ENCODE measurements at regions not wholly inside any gene's neighbourhood (a gene's known extent, or its start where the extent isn't known, plus 50 kb on each side); places are given as distances from the start of the nearest gene placed in this dataset.

GRCh38 chr4:27149541-27150212 is 289.0 kb downstream of the STIM2 start:
- no peak overlapping the region for H3K27ac ChIP-seq (ENCODE audit: low read depth in 1 of 3, low read length in 2 of 3)
- DNase-seq (no peak), FAIRE-seq (no peak)
- no peaks in the 10 kb centered on the region for H3K9me3 ChIP-seq (ENCODE audit: control insufficient read depth in 2 of 2, insufficient read depth in 1 of 2, low read depth in 1 of 2, low read length in 1 of 2)
- H3K36me3 ChIP-seq (ENCODE audit: control insufficient read depth in 3 of 3, insufficient read depth in 2 of 3, low read depth in 1 of 3, low read length in 3 of 3), result no peaks in the 10 kb centered on the region
- no peaks in the 10 kb centered on the region for H3K4me1 ChIP-seq (ENCODE audit: control insufficient read depth in 3 of 3, insufficient read depth in 2 of 3, low read depth in 1 of 3, low read length in 2 of 3)
- peaks cover 0 to 1% (median 0%) of the 10 kb centered on the region in 3 donors for H3K27me3 ChIP-seq (ENCODE audit: control insufficient read depth in 3 of 3, insufficient read depth in 3 of 3, low read length in 3 of 3)
- H3K4me3 ChIP-seq (ENCODE audit: low read depth in 1 of 3, low read length in 3 of 3), result no peak overlapping the region
- WGBS, 3 donors, result 64 to 92% (median 79%) methylated on average over 2 of the region's 2 CpGs

- Histone ChIP-seq H3K4me3 (ENCODE audit: low read depth in 1 of 3, low read length in 3 of 3) (no peak overlapping the region), H3K27ac (ENCODE audit: low read depth in 1 of 3, low read length in 2 of 3) (no peak overlapping the region), H3K9me3 (ENCODE audit: control insufficient read depth in 2 of 2, insufficient read depth in 1 of 2, low read depth in 1 of 2, low read length in 1 of 2) (no peaks in the 10 kb centered on the region), H3K27me3 (ENCODE audit: control insufficient read depth in 3 of 3, insufficient read depth in 3 of 3, low read length in 3 of 3) (peaks cover 0 to 1% (median 0%) of the 10 kb centered on the region in 3 donors), H3K4me1 (ENCODE audit: control insufficient read depth in 3 of 3, insufficient read depth in 2 of 3, low read depth in 1 of 3, low read length in 2 of 3) (no peaks in the 10 kb centered on the region), H3K36me3 (ENCODE audit: control insufficient read depth in 3 of 3, insufficient read depth in 2 of 3, low read depth in 1 of 3, low read length in 3 of 3) (no peaks in the 10 kb centered on the region)
- no peak for DNase-seq
- no peak for FAIRE-seq
- 75 to 79% (median 77%) methylated on average over 5 of the region's 5 CpGs for WGBS, 3 donors
Measured at GRCh38 chr4:27152703-27153102, 292.1 kb downstream of the STIM2 start.

GRCh38 chr4:27154706-27155105 is 294.1 kb downstream of the STIM2 start:
- FAIRE-seq (no peak), DNase-seq (peak in 1 of 2 donors; percentile 3)
- H3K36me3 ChIP-seq (ENCODE audit: control insufficient read depth in 3 of 3, insufficient read depth in 2 of 3, low read depth in 1 of 3, low read length in 3 of 3), result no peaks in the 10 kb centered on the region
- no peaks in the 10 kb centered on the region for H3K4me1 ChIP-seq (ENCODE audit: control insufficient read depth in 3 of 3, insufficient read depth in 2 of 3, low read depth in 1 of 3, low read length in 2 of 3)
- no peak overlapping the region for H3K4me3 ChIP-seq (ENCODE audit: low read depth in 1 of 3, low read length in 3 of 3)
- WGBS, 3 donors, result 8 to 12% (median 11%) methylated on average over 3 of the region's 3 CpGs
- H3K27ac ChIP-seq (ENCODE audit: low read depth in 1 of 3, low read length in 2 of 3), result no peak overlapping the region
- no peaks in the 10 kb centered on the region for H3K9me3 ChIP-seq (ENCODE audit: control insufficient read depth in 2 of 2, insufficient read depth in 1 of 2, low read depth in 1 of 2, low read length in 1 of 2)
- H3K27me3 ChIP-seq (ENCODE audit: control insufficient read depth in 3 of 3, insufficient read depth in 3 of 3, low read length in 3 of 3), result peaks cover 0 to 1% (median 0%) of the 10 kb centered on the region in 3 donors

- no peak for FAIRE-seq
- H3K9me3 ChIP-seq (ENCODE audit: control insufficient read depth in 2 of 2, insufficient read depth in 1 of 2, low read depth in 1 of 2, low read length in 1 of 2), result no peaks in the 10 kb centered on the region
- 88 to 91% (median 89%) methylated on average over 4 of the region's 4 CpGs for WGBS, 3 donors
Measured at GRCh38 chr4:27161191-27161590, 300.6 kb downstream of the STIM2 start.

GRCh38 chr4:27168783-27169182 is 308.1 kb downstream of the STIM2 start:
- no peaks in the 10 kb centered on the region for H3K4me1 ChIP-seq (ENCODE audit: control insufficient read depth in 3 of 3, insufficient read depth in 2 of 3, low read depth in 1 of 3, low read length in 2 of 3)
- no peak for DNase-seq
- H3K36me3 ChIP-seq (ENCODE audit: control insufficient read depth in 3 of 3, insufficient read depth in 2 of 3, low read depth in 1 of 3, low read length in 3 of 3), result no peaks in the 10 kb centered on the region
- no peak overlapping the region for H3K4me3 ChIP-seq (ENCODE audit: low read depth in 1 of 3, low read length in 3 of 3)
- no peak for FAIRE-seq
- H3K27ac ChIP-seq (ENCODE audit: low read depth in 1 of 3, low read length in 2 of 3), result no peak overlapping the region
- no peaks in the 10 kb centered on the region for H3K27me3 ChIP-seq (ENCODE audit: control insufficient read depth in 3 of 3, insufficient read depth in 3 of 3, low read length in 3 of 3)
- H3K9me3 ChIP-seq (ENCODE audit: control insufficient read depth in 2 of 2, insufficient read depth in 1 of 2, low read depth in 1 of 2, low read length in 1 of 2), result no peaks in the 10 kb centered on the region
- WGBS, 3 donors, result 81 to 96% (median 93%) methylated on average over 1 of the region's 1 CpG

More at GRCh38 chr4:27161191-27161590, 300.6 kb downstream of the STIM2 start:
- Histone ChIP-seq H3K4me1 (ENCODE audit: control insufficient read depth in 3 of 3, insufficient read depth in 2 of 3, low read depth in 1 of 3, low read length in 2 of 3) (no peaks in the 10 kb centered on the region), H3K27me3 (ENCODE audit: control insufficient read depth in 3 of 3, insufficient read depth in 3 of 3, low read length in 3 of 3) (no peaks in the 10 kb centered on the region), H3K4me3 (ENCODE audit: low read depth in 1 of 3, low read length in 3 of 3) (no peak overlapping the region), H3K27ac (ENCODE audit: low read depth in 1 of 3, low read length in 2 of 3) (no peak overlapping the region), H3K36me3 (ENCODE audit: control insufficient read depth in 3 of 3, insufficient read depth in 2 of 3, low read depth in 1 of 3, low read length in 3 of 3) (no peaks in the 10 kb centered on the region)
- no peak for DNase-seq

GRCh38 chr4:27173280-27173679 is 312.6 kb downstream of the STIM2 start:
- DNase-seq (no peak), FAIRE-seq (no peak)
- Histone ChIP-seq H3K4me1 (ENCODE audit: control insufficient read depth in 3 of 3, insufficient read depth in 2 of 3, low read depth in 1 of 3, low read length in 2 of 3) (no peaks in the 10 kb centered on the region), H3K36me3 (ENCODE audit: control insufficient read depth in 3 of 3, insufficient read depth in 2 of 3, low read depth in 1 of 3, low read length in 3 of 3) (no peaks in the 10 kb centered on the region), H3K4me3 (ENCODE audit: low read depth in 1 of 3, low read length in 3 of 3) (no peak overlapping the region), H3K9me3 (ENCODE audit: control insufficient read depth in 2 of 2, insufficient read depth in 1 of 2, low read depth in 1 of 2, low read length in 1 of 2) (no peaks in the 10 kb centered on the region), H3K27ac (ENCODE audit: low read depth in 1 of 3, low read length in 2 of 3) (no peak overlapping the region), H3K27me3 (ENCODE audit: control insufficient read depth in 3 of 3, insufficient read depth in 3 of 3, low read length in 3 of 3) (peaks cover 0 to 2% (median 0%) of the 10 kb centered on the region in 3 donors)
- WGBS, 3 donors, result 72 to 73% (median 73%) methylated on average over 7 of the region's 7 CpGs

- DNase-seq, result peak; percentile 15 to 54
Measured at GRCh38 chr4:27176400-27176799, 315.8 kb downstream of the STIM2 start.

GRCh38 chr4:27176881-27177280 is 316.2 kb downstream of the STIM2 start:
- H3K4me1 ChIP-seq (ENCODE audit: control insufficient read depth in 3 of 3, insufficient read depth in 2 of 3, low read depth in 1 of 3, low read length in 2 of 3), result no peaks in the 10 kb centered on the region
- H3K27ac ChIP-seq (ENCODE audit: low read depth in 1 of 3, low read length in 2 of 3), result no peak overlapping the region
- H3K36me3 ChIP-seq (ENCODE audit: control insufficient read depth in 3 of 3, insufficient read depth in 2 of 3, low read depth in 1 of 3, low read length in 3 of 3), result no peaks in the 10 kb centered on the region
- no peaks in the 10 kb centered on the region for H3K9me3 ChIP-seq (ENCODE audit: control insufficient read depth in 2 of 2, insufficient read depth in 1 of 2, low read depth in 1 of 2, low read length in 1 of 2)
- no peak for DNase-seq
- no peak overlapping the region for H3K4me3 ChIP-seq (ENCODE audit: low read depth in 1 of 3, low read length in 3 of 3)
- peaks cover 0 to 2% (median 0%) of the 10 kb centered on the region in 3 donors for H3K27me3 ChIP-seq (ENCODE audit: control insufficient read depth in 3 of 3, insufficient read depth in 3 of 3, low read length in 3 of 3)
- WGBS, 3 donors, result 20 to 48% (median 34%) methylated on average over 2 of the region's 2 CpGs
- no peak for FAIRE-seq

More at GRCh38 chr4:27176400-27176799, 315.8 kb downstream of the STIM2 start:
- Histone ChIP-seq H3K4me3 (ENCODE audit: low read depth in 1 of 3, low read length in 3 of 3) (no peak overlapping the region), H3K9me3 (ENCODE audit: control insufficient read depth in 2 of 2, insufficient read depth in 1 of 2, low read depth in 1 of 2, low read length in 1 of 2) (no peaks in the 10 kb centered on the region), H3K4me1 (ENCODE audit: control insufficient read depth in 3 of 3, insufficient read depth in 2 of 3, low read depth in 1 of 3, low read length in 2 of 3) (no peaks in the 10 kb centered on the region), H3K36me3 (ENCODE audit: control insufficient read depth in 3 of 3, insufficient read depth in 2 of 3, low read depth in 1 of 3, low read length in 3 of 3) (no peaks in the 10 kb centered on the region), H3K27ac (ENCODE audit: low read depth in 1 of 3, low read length in 2 of 3) (no peak overlapping the region), H3K27me3 (ENCODE audit: control insufficient read depth in 3 of 3, insufficient read depth in 3 of 3, low read length in 3 of 3) (peaks cover 0 to 2% (median 0%) of the 10 kb centered on the region in 3 donors)
- WGBS, 3 donors, result 31 to 52% (median 43%) methylated on average over 3 of the region's 3 CpGs
- FAIRE-seq, result no peak

GRCh38 chr4:27178061-27178460 is 317.4 kb downstream of the STIM2 start:
- Histone ChIP-seq H3K36me3 (ENCODE audit: control insufficient read depth in 3 of 3, insufficient read depth in 2 of 3, low read depth in 1 of 3, low read length in 3 of 3) (no peaks in the 10 kb centered on the region), H3K9me3 (ENCODE audit: control insufficient read depth in 2 of 2, insufficient read depth in 1 of 2, low read depth in 1 of 2, low read length in 1 of 2) (no peaks in the 10 kb centered on the region), H3K4me1 (ENCODE audit: control insufficient read depth in 3 of 3, insufficient read depth in 2 of 3, low read depth in 1 of 3, low read length in 2 of 3) (no peaks in the 10 kb centered on the region), H3K27ac (ENCODE audit: low read depth in 1 of 3, low read length in 2 of 3) (no peak overlapping the region), H3K4me3 (ENCODE audit: low read depth in 1 of 3, low read length in 3 of 3) (no peak overlapping the region), H3K27me3 (ENCODE audit: control insufficient read depth in 3 of 3, insufficient read depth in 3 of 3, low read length in 3 of 3) (peaks cover 0 to 2% (median 0%) of the 10 kb centered on the region in 3 donors)
- DNase-seq, result no peak
- WGBS, 3 donors, result 19 to 45% (median 41%) methylated on average over 2 of the region's 2 CpGs
- FAIRE-seq, result no peak
